Endothelial cell (in vitro differentiated cells): ENCODE measurements at regions not wholly inside any gene's neighbourhood (a gene's known extent, or its start where the extent isn't known, plus 50 kb on each side); places are given as distances from the start of the nearest gene placed in this dataset.
"Not testable (repeated sequence)": the region's sequence is repeated elsewhere in the genome, so short reads cannot be mapped to it uniquely, and the experiment has no call there.

Experiments used
- DNase-seq: peaks from one replicate; pipeline ENCODE4 v3.0.0; 2021; ENCODE audit warnings: low spot score
- H3K27ac Mint-ChIP-seq: one replicate; pipeline ENCODE4 v1.8.0; 2021; ENCODE audit warnings: mixed read lengths, inconsistent platforms; ENCODE audit not compliant: unreplicated experiment
- H3K27me3 Mint-ChIP-seq: one replicate; pipeline ENCODE4 v1.8.0; 2021; ENCODE audit warnings: mild to moderate bottlenecking, moderate library complexity, mixed read lengths, inconsistent platforms; ENCODE audit not compliant: unreplicated experiment
- H3K36me3 Mint-ChIP-seq: one replicate; pipeline ENCODE4 v1.8.0; 2021; ENCODE audit warnings: mild to moderate bottlenecking, low read depth, mixed read lengths, inconsistent platforms; ENCODE audit not compliant: unreplicated experiment
- H3K4me1 Mint-ChIP-seq: one replicate; pipeline ENCODE4 v1.8.0; 2021; ENCODE audit warnings: mild to moderate bottlenecking, mixed read lengths, inconsistent platforms; ENCODE audit not compliant: unreplicated experiment
- H3K4me3 Mint-ChIP-seq: one replicate; pipeline ENCODE4 v1.8.0; 2021; ENCODE audit warnings: mild to moderate bottlenecking, mixed read lengths, inconsistent platforms; ENCODE audit not compliant: unreplicated experiment
- H3K9me3 Mint-ChIP-seq: one replicate; pipeline ENCODE4 v1.8.0; 2021; ENCODE audit warnings: mixed read lengths, inconsistent platforms; ENCODE audit not compliant: unreplicated experiment
- CTCF ChIP-seq: fragments of 200-600 bp; sonication (generic); IDR thresholded peaks from one replicate; pipeline ENCODE4 v1.5.0; 2021; ENCODE audit warnings: antibody characterized with exemption; ENCODE audit not compliant: unreplicated experiment

GRCh38 chr4:117157360-117157759 is 72.0 kb upstream of the TRAM1L1 start:
- Mint-ChIP-seq H3K27ac (no peak overlapping the region), H3K36me3 (no peaks in the 10 kb centered on the region), H3K4me1 (no peaks in the 10 kb centered on the region), H3K9me3 (no peaks in the 10 kb centered on the region), H3K27me3 (no peaks in the 10 kb centered on the region), H3K4me3 (no peak overlapping the region)
- no peak for TF ChIP-seq CTCF
- no peak for DNase-seq

GRCh38 chr4:117162976-117163375 is 77.6 kb upstream of the TRAM1L1 start:
- Mint-ChIP-seq H3K4me1 (no peaks in the 10 kb centered on the region), H3K36me3 (no peaks in the 10 kb centered on the region), H3K27me3 (no peaks in the 10 kb centered on the region), H3K4me3 (no peak overlapping the region), H3K9me3 (no peaks in the 10 kb centered on the region), H3K27ac (no peak overlapping the region)
- TF ChIP-seq CTCF: no peak
- DNase-seq: no peak

DNA sequence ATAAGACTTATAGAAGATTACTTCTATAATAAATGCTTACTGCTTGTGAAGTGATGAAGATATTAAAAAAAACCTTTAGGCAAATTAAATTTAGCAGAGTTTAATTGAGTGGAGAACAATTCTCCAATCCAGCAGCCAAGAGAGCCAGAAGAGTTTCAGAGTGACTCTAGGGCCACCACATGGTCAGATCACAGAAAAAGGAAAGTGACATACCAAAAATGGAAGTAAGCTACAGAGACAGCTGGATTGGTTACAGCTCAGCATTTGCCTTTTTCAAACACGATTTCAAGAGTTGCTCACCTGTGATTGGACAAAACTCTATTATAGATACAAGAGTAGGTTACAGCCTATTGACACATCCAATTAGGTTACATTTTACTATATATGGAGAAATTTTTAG is 79.0 kb upstream of the TRAM1L1 start:
- no peaks in the 10 kb centered on the region for H3K36me3 Mint-ChIP-seq
- H3K27me3 Mint-ChIP-seq: no peaks in the 10 kb centered on the region

DNA sequence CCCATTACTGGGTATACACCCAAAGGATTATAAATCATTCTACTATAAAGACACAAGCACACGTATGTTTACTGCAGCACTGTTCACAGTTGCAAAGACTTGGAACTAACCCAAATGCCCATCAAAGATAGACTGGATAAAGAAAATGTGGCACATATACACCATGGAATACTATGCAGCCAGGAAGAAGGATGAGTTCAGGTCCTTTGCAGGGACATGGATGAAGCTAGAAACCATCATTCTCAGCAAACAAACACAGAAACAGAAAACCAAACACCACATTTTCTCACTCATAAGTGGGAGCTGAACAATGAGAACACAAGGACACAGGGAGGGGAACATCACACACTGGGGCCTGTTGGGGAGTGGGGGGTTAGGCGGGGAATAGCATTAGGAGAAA is 90.0 kb upstream of the TRAM1L1 start:
- DNase-seq, H3K27me3 Mint-ChIP-seq, H3K27ac Mint-ChIP-seq, H3K36me3 Mint-ChIP-seq, H3K4me1 Mint-ChIP-seq, H3K4me3 Mint-ChIP-seq, H3K9me3 Mint-ChIP-seq: not testable (repeated sequence)

More for the DNA sequence above, 79.0 kb upstream of the TRAM1L1 start:
- H3K27ac Mint-ChIP-seq: no peak overlapping the region
- no peak overlapping the region for H3K4me3 Mint-ChIP-seq
- DNase-seq: no peak
- no peaks in the 10 kb centered on the region for H3K4me1 Mint-ChIP-seq
- no peak for TF ChIP-seq CTCF
- H3K9me3 Mint-ChIP-seq: no peaks in the 10 kb centered on the region

DNA sequence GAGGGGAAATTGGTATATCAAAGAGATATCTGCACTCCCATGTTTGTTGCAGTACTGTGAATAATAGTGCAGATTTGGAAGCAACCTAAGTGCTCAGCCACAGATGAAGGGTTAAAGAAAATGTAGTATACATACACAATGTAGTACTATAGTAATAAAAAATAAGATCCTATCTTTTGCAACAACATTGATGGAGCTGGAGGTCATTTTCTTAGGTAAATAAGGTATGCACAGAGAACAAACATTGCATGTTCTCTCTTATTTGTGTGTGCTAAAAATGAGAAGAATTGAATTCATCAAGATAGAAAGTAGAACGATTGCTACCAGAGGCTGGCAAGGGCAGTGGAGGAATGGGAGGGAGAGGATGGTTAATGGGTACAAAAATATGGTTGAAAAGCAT is 117.9 kb upstream of the TRAM1L1 start:
- DNase-seq: no peak
- H3K4me1 Mint-ChIP-seq: no peaks in the 10 kb centered on the region
- TF ChIP-seq CTCF: no peak
- peaks cover 3% of the 10 kb centered on the region for H3K27me3 Mint-ChIP-seq
- no peaks in the 10 kb centered on the region for H3K36me3 Mint-ChIP-seq
- no peak overlapping the region for H3K27ac Mint-ChIP-seq
- H3K4me3 Mint-ChIP-seq: no peak overlapping the region
- no peaks in the 10 kb centered on the region for H3K9me3 Mint-ChIP-seq

GRCh38 chr4:117210551-117210950 is 125.2 kb upstream of the TRAM1L1 start:
- no peak for DNase-seq
- Mint-ChIP-seq H3K27ac (no peak overlapping the region), H3K27me3 (no peaks in the 10 kb centered on the region), H3K36me3 (no peaks in the 10 kb centered on the region), H3K4me3 (no peak overlapping the region), H3K4me1 (no peaks in the 10 kb centered on the region), H3K9me3 (no peaks in the 10 kb centered on the region)
- no peak for TF ChIP-seq CTCF
